HEK293 (cell line): ENCODE measurements at regions not wholly inside any gene's neighbourhood (a gene's known extent, or its start where the extent isn't known, plus 50 kb on each side); places are given as distances from the start of the nearest gene placed in this dataset.

Experiments used
- CTCF ChIP-seq: fragments of 450-650 bp; formaldehyde crosslinking; IDR thresholded peaks from 2 replicates; pipeline ENCODE4 v1.5.1; 2016; ENCODE audit warnings: missing biosample characterization, missing genetic modification characterization
- ZNF174 ChIP-seq: fragments of 450-650 bp; formaldehyde crosslinking; IDR thresholded peaks from 2 replicates; pipeline ENCODE4 v1.5.0; 2017; ENCODE audit warnings: missing biosample characterization, mild to moderate bottlenecking, missing genetic modification characterization
- ZNF175 ChIP-seq: fragments of 450-650 bp; formaldehyde crosslinking; IDR thresholded peaks from 2 replicates; pipeline ENCODE4 v1.5.1; 2016; ENCODE audit warnings: missing biosample characterization, missing genetic modification characterization
- TF ChIP-seq, protein P1 (sequence below): fragments of 450-650 bp; formaldehyde crosslinking; IDR thresholded peaks from 2 replicates; pipeline ENCODE4 v1.5.1; 2016; ENCODE audit warnings: missing biosample characterization, missing genetic modification characterization, low read depth
- TF ChIP-seq, protein P2 (sequence below): fragments of 450-650 bp; formaldehyde crosslinking; IDR thresholded peaks from 2 replicates; pipeline ENCODE4 v1.5.1; 2016; ENCODE audit warnings: missing biosample characterization, missing genetic modification characterization

DNA sequence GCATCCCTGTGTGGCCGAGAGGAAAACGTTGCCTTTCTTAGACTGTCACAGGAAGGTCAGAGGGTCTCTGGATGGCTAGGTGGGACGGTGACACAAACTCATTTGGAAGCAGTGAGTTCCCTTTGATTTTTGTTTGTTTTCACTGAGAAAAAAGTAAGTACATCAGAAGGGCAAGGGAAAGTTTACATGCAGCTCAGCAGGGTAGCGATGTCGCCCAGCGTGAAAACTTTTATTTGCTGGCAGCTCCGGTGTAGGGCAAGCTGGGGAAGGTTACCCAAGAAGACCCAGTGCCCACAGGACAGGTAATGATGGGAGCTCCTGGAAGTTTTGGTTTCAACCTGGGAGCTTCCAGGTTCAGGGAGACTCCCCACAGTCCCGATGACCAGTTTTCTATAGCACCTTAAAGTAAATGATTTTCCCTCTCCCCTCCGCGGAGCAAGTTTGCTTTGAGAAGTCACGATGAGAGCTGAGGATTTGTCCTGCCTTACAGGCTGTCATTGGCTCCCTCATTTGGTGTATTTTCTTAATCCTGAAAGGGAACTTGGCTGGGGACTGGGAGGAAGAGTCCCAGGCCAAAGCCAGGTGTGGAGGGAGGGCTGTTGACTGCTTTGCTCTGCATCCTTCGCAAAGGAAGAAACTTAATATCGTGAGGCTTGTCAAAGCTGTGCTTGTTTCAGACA lies 64.7 kb upstream of the ESRRB start:
- TF ChIP-seq ZNF175 (tag by site-specific recombination), result no peak
- TF ChIP-seq CTCF (tag by site-specific recombination), result no peak
- no peak for TF ChIP-seq ZNF174 (tag by site-specific recombination)
- TF ChIP-seq, protein P1, sequence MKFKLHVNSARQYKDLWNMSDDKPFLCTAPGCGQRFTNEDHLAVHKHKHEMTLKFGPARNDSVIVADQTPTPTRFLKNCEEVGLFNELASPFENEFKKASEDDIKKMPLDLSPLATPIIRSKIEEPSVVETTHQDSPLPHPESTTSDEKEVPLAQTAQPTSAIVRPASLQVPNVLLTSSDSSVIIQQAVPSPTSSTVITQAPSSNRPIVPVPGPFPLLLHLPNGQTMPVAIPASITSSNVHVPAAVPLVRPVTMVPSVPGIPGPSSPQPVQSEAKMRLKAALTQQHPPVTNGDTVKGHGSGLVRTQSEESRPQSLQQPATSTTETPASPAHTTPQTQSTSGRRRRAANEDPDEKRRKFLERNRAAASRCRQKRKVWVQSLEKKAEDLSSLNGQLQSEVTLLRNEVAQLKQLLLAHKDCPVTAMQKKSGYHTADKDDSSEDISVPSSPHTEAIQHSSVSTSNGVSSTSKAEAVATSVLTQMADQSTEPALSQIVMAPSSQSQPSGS (tag by site-specific recombination), result no peak
- TF ChIP-seq, protein P2, sequence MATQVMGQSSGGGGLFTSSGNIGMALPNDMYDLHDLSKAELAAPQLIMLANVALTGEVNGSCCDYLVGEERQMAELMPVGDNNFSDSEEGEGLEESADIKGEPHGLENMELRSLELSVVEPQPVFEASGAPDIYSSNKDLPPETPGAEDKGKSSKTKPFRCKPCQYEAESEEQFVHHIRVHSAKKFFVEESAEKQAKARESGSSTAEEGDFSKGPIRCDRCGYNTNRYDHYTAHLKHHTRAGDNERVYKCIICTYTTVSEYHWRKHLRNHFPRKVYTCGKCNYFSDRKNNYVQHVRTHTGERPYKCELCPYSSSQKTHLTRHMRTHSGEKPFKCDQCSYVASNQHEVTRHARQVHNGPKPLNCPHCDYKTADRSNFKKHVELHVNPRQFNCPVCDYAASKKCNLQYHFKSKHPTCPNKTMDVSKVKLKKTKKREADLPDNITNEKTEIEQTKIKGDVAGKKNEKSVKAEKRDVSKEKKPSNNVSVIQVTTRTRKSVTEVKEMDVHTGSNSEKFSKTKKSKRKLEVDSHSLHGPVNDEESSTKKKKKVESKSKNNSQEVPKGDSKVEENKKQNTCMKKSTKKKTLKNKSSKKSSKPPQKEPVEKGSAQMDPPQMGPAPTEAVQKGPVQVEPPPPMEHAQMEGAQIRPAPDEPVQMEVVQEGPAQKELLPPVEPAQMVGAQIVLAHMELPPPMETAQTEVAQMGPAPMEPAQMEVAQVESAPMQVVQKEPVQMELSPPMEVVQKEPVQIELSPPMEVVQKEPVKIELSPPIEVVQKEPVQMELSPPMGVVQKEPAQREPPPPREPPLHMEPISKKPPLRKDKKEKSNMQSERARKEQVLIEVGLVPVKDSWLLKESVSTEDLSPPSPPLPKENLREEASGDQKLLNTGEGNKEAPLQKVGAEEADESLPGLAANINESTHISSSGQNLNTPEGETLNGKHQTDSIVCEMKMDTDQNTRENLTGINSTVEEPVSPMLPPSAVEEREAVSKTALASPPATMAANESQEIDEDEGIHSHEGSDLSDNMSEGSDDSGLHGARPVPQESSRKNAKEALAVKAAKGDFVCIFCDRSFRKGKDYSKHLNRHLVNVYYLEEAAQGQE (tag by site-specific recombination), result no peak
